Spleen (tissue), 7 donors: ENCODE measurements at regions not wholly inside any gene's neighbourhood (a gene's known extent, or its start where the extent isn't known, plus 50 kb on each side); places are given as distances from the start of the nearest gene placed in this dataset.

Experiments used
- POLR2A ChIP-seq, 3 donors: fragments of 450-650 bp; IDR thresholded peaks; one replicate each; pipeline ENCODE4 v1.5.1; 2017; ENCODE audit warnings: antibody characterized with exemption in 3 of 3, mild to moderate bottlenecking in 1 of 3
- POLR2AphosphoS5 ChIP-seq, 3 donors: sonication (generic); formaldehyde crosslinking; IDR thresholded peaks; one replicate each; pipeline ENCODE4 v1.5.1; 2017; ENCODE audit warnings: antibody characterized with exemption in 3 of 3
- TF ChIP-seq, protein P1 (sequence below), 11 experiments: fragments of 200-600 bp in 7 of 11; fragments of 450-650 bp in 4 of 11; sonication (generic) in 4 of 11; IDR thresholded peaks in 8 of 11; conservative IDR thresholded peaks in 3 of 11; 1 replicate in 7 of 11; 2 replicates in 4 of 11; pipeline versions ENCODE4 v1.4.0 to v1.8.0; 2016 to 2021; ENCODE audit warnings: antibody characterized with exemption in 11 of 11, inconsistent platforms in 4 of 11, mild to moderate bottlenecking in 1 of 11
- donor health status: DM: no; HTN: no; CAD: no; lungs with moderate emphysema.
- donor health status: DM: no; HTN: no; CAD: no.
- donor health status: DM: no; HTN: no; CAD: no.

DNA sequence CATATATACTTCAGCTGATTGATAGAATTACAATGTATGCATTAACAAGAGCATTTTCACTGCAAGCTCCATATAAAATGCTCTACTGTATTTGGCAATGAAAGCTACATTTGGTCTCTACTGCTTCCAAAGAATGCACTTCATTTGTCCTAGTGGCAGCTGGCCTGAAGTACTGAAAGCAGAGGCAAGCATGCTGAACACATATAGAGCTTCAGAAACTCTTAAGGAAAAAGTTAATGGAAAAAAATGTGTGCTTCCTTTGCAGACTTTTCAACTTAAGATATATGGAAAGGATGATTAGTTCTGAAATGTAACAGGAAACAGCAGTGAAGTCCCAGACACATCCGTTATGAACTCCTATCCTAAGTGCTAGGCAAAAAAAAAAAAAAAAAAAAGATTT, 537.1 kb upstream of the POM121L12 start:
- TF ChIP-seq, protein P1, sequence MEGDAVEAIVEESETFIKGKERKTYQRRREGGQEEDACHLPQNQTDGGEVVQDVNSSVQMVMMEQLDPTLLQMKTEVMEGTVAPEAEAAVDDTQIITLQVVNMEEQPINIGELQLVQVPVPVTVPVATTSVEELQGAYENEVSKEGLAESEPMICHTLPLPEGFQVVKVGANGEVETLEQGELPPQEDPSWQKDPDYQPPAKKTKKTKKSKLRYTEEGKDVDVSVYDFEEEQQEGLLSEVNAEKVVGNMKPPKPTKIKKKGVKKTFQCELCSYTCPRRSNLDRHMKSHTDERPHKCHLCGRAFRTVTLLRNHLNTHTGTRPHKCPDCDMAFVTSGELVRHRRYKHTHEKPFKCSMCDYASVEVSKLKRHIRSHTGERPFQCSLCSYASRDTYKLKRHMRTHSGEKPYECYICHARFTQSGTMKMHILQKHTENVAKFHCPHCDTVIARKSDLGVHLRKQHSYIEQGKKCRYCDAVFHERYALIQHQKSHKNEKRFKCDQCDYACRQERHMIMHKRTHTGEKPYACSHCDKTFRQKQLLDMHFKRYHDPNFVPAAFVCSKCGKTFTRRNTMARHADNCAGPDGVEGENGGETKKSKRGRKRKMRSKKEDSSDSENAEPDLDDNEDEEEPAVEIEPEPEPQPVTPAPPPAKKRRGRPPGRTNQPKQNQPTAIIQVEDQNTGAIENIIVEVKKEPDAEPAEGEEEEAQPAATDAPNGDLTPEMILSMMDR (IDR thresholded peaks at IDR 0.05 in 8 of 11, conservative IDR thresholded peaks at IDR 0.05 in 3 of 11), result no peak
- TF ChIP-seq POLR2AphosphoS5 (IDR thresholded peaks at IDR 0.05) (no peak), POLR2A (IDR thresholded peaks at IDR 0.05) (no peak)
